Pancreas (tissue), 10 donors: ENCODE measurements at regions not wholly inside any gene's neighbourhood (a gene's known extent, or its start where the extent isn't known, plus 50 kb on each side); places are given as distances from the start of the nearest gene placed in this dataset.

ENCODE experiments used
- ATAC-seq, 4 donors: fragments of 200-7000 bp; cut with Tn5 transposase; one replicate each; pipeline versions ENCODE4 v1.8.0 to v1.9.1; 2020; ENCODE audit warnings: mild to moderate bottlenecking in 4 of 4, moderate library complexity in 4 of 4
- DNase-seq, 6 donors: peaks; one replicate each; pipeline ENCODE4 v3.0.0-alpha.2; 2020
- FAIRE-seq: peaks from 2 replicates; lab custom pipeline; 2012; peaks lifted over from hg19 to GRCh38; lab: Jason Lieb, UNC
- H3K27ac ChIP-seq, 4 donors: fragments of 200-600 bp; sonication (generic); 1 replicate in 3 of 4; 2 replicates in 1 of 4; pipeline versions ENCODE4 v1.5.0 to v1.8.0; 2020
- H3K27me3 ChIP-seq, 4 donors: fragments of 200-600 bp; one replicate each; pipeline ENCODE4 v1.8.0; 2021
- H3K36me3 ChIP-seq, 3 donors: fragments of 200-600 bp; sonication (generic) in 1 of 3; one replicate each; pipeline versions ENCODE4 v1.5.0 to v1.8.0; 2020 to 2021
- H3K4me1 ChIP-seq, 3 donors: fragments of 200-600 bp; one replicate each; pipeline ENCODE4 v1.8.0; 2021
- H3K4me3 ChIP-seq, 4 donors: fragments of 200-600 bp; sonication (generic) in 2 of 4; one replicate each; pipeline versions ENCODE4 v1.5.0 to v1.8.0; 2020 to 2021
- H3K9me3 ChIP-seq, 4 donors: fragments of 200-600 bp; one replicate each; pipeline ENCODE4 v1.8.0; 2021
- WGBS, 2 donors: extraction: QIAGEN DNeasy Blood & Tissue Kit; methylation state at CpG; one replicate each; pipeline ENCODE4 v1.1.7; 2013; 5-methylcytosine and 5-hydroxymethylcytosine counted together
- intact Hi-C, 3 donors: fragments of 100-400 bp; cut with DNase I; formaldehyde crosslinking; loops; one replicate each; pipeline versions ENCODE4 v1.11.1 to v1.14.2; 2022
- TF ChIP-seq, protein P1 (sequence below), 4 donors: fragments of 200-600 bp; sonication (generic) in 3 of 4; IDR thresholded peaks; one replicate each; pipeline versions ENCODE4 v1.5.0 to v1.8.0; 2021; ENCODE audit warnings: antibody characterized with exemption in 4 of 4
- donor health status: healthy with polysubstance abuse.
- donor health status: DM: no; HTN: no; CAD: no; lungs with moderate emphysema.
- donor health status: DM: no; HTN: no; CAD: no.
- donor health status: control.
- donor health status: control.
- donor health status: Bipolar disorder and iron deficiency.
- donor health status: DM: yes; HTN: yes; CAD: no.
- donor health status: DM: no; HTN: no; CAD: no.
- donor health status: DM: no; HTN: no; CAD: no.
- donor health status: DM: yes; HTN: yes; CAD: no.

DNA sequence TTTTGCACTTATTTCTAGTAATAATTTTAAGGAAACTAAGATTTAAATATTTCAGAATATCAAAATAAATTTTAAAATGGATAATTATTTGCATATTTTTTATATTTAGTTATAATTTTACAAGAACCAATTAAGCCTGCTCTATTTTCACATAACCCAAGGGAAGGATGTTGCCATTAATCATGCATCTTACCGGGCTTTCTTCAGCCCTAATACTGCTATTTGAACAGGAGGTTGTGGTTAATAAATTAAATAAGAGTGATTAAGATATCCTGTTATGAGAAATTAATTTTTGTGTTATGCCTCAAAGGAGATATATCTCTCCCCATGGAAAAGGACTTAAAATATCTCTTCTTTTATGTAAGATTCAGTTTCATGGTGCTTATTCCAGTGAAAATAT, 1415.8 kb upstream of the B3GALT2 start:
- Histone ChIP-seq H3K9me3 (no peaks in the 10 kb centered on the region), H3K36me3 (no peaks in the 10 kb centered on the region), H3K4me1 (no peaks in the 10 kb centered on the region), H3K4me3 (no peak overlapping the region), H3K27ac (no peak overlapping the region), H3K27me3 (no peaks in the 10 kb centered on the region)
- no peak for FAIRE-seq
- TF ChIP-seq, protein P1, sequence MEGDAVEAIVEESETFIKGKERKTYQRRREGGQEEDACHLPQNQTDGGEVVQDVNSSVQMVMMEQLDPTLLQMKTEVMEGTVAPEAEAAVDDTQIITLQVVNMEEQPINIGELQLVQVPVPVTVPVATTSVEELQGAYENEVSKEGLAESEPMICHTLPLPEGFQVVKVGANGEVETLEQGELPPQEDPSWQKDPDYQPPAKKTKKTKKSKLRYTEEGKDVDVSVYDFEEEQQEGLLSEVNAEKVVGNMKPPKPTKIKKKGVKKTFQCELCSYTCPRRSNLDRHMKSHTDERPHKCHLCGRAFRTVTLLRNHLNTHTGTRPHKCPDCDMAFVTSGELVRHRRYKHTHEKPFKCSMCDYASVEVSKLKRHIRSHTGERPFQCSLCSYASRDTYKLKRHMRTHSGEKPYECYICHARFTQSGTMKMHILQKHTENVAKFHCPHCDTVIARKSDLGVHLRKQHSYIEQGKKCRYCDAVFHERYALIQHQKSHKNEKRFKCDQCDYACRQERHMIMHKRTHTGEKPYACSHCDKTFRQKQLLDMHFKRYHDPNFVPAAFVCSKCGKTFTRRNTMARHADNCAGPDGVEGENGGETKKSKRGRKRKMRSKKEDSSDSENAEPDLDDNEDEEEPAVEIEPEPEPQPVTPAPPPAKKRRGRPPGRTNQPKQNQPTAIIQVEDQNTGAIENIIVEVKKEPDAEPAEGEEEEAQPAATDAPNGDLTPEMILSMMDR (IDR thresholded peaks at IDR 0.05): no peak
- 66% methylated on average over 1 of the region's 1 CpG for WGBS, 2 donors
- no peak for DNase-seq
- no peak for ATAC-seq
- intact Hi-C loops: no loop called here

DNA sequence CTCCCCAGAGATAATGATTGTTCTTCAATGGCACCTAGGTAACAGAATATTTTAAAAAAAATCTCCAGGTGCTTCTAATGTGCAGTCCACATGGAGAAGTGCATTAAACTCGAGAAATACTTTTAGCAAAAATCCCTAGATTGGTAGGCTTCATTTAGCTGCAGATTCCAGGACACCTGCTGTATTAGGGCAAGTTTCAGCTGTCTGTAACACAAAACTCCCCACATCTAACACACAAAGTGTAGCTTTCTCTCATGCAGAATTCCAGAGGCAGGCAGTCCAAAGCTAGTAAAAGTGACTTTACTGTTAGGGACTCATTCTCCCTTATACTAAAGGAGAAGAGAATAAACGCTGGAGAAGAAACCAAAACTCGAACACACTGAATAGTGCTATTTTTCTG, 1414.3 kb upstream of the B3GALT2 start:
- no peak overlapping the region for H3K4me3 ChIP-seq
- no peaks in the 10 kb centered on the region for H3K4me1 ChIP-seq
- 36 to 65% methylated on average over 3 of the region's 3 CpGs for WGBS, 2 donors
- no peaks in the 10 kb centered on the region for H3K9me3 ChIP-seq
- no peak for ATAC-seq
- intact Hi-C loops: no loop called here
- DNase-seq: no peak
- no peaks in the 10 kb centered on the region for H3K27me3 ChIP-seq
- H3K36me3 ChIP-seq: no peaks in the 10 kb centered on the region
- TF ChIP-seq, protein P1 (IDR thresholded peaks at IDR 0.05): no peak
- no peak for FAIRE-seq
- no peak overlapping the region for H3K27ac ChIP-seq

DNA sequence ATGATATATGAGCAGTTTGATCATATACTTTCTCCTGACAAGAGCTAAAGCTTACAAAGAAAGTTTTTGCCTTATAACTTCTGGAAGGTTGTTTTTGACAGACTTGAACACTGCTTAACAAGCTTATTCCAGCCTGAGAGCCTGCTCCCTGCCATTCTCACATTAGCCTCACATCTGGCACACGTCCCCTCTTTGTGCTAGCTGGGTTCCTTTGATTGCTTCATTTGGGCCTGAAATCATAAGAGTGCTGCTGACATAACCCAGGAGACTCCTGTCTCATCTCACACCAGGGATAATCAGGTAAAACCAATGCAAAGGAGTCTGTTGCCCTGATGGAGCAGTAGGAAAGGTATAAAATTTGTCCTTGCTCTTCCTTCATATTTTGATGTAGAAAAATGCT, 1411.7 kb upstream of the B3GALT2 start:
- Histone ChIP-seq H3K4me1 (no peaks in the 10 kb centered on the region), H3K27me3 (no peaks in the 10 kb centered on the region), H3K36me3 (no peaks in the 10 kb centered on the region), H3K4me3 (no peak overlapping the region), H3K27ac (no peak overlapping the region), H3K9me3 (no peaks in the 10 kb centered on the region)
- TF ChIP-seq, protein P1 (IDR thresholded peaks at IDR 0.05): no peak
- ATAC-seq (no peak), DNase-seq (no peak), FAIRE-seq (no peak)
- 13 to 14% methylated on average over 1 of the region's 1 CpG for WGBS, 2 donors
- intact Hi-C loops: no loop called here

DNA sequence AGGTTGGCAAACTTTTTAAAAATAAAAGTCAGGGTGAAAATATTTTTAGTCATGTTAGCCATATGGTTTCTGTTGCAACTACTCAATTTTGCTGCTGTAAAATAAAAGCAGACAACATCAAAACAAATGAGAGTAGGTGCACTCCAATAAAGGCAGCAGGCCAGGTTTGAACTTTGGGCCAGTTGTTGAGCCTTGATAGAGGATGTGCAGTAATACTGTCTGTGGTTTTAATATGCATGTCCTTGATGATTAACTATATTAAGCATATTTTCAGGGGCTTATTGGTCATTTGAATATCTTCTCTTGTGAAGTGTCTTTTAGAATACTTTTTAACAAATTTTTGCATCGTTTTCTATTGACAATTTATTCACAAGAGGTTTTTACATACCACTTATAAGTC, 1399.9 kb upstream of the B3GALT2 start:
- Histone ChIP-seq H3K4me3 (no peak overlapping the region), H3K27me3 (no peaks in the 10 kb centered on the region), H3K27ac (no peak overlapping the region), H3K4me1 (no peaks in the 10 kb centered on the region), H3K36me3 (no peaks in the 10 kb centered on the region), H3K9me3 (peaks cover 0 to 9% (median 0%) of the 10 kb centered on the region in 4 donors)
- TF ChIP-seq, protein P1 (IDR thresholded peaks at IDR 0.05): no peak
- no peak for FAIRE-seq
- no peak for DNase-seq
- no peak for ATAC-seq
- intact Hi-C loops: no loop called here
- 19 to 30% methylated on average over 1 of the region's 1 CpG for WGBS, 2 donors

DNA sequence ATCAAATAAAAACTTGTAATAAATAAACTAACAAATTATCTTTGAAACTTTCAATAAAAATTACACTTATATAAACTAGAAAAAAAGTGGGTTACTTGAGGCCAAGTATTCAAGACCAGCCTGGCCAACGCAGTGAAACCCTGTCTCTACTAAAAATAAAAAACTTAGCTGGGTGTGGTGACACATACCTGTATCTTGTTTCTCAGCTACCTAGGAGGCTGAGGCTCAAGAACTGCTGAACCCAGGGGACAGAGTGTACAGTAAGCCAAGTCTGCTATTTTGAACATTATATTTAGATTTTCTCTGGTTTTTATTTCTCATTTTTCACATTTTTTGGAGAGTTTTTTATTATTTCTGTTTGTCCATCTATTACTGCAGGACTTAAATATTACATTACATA, 1397.6 kb upstream of the B3GALT2 start:
- FAIRE-seq: no peak
- TF ChIP-seq, protein P1 (IDR thresholded peaks at IDR 0.05): no peak
- DNase-seq: no peak
- intact Hi-C loops: no loop called here
- no peak for ATAC-seq
- Histone ChIP-seq H3K36me3 (no peaks in the 10 kb centered on the region), H3K27me3 (no peaks in the 10 kb centered on the region), H3K9me3 (no peaks in the 10 kb centered on the region), H3K27ac (no peak overlapping the region), H3K4me3 (no peak overlapping the region), H3K4me1 (no peaks in the 10 kb centered on the region)
- WGBS, 2 donors: 43 to 79% methylated on average over 1 of the region's 1 CpG
